Neural cell (in vitro differentiated cells): ENCODE measurements at regions not wholly inside any gene's neighbourhood (a gene's known extent, or its start where the extent isn't known, plus 50 kb on each side); places are given as distances from the start of the nearest gene placed in this dataset.

Source experiments
- H2AFZ ChIP-seq: fragments of 200-600, 300-800 bp; sonication (generic), shearing (Covaris generic); 2 replicates; pipeline ENCODE4 v1.6.0; 2014; ENCODE audit warnings: low read depth, mild to moderate bottlenecking, antibody characterized with exemption, low read length, moderate library complexity
- H3F3A ChIP-seq: fragments of 200-600 bp; shearing (Covaris generic); 2 replicates; pipeline ENCODE4 v1.6.1; 2016; ENCODE audit warnings: mild to moderate bottlenecking, moderate library complexity, mixed read lengths, antibody characterized with exemption, low read length; ENCODE audit not compliant: insufficient read depth, poor library complexity, severe bottlenecking
- H3K27ac ChIP-seq: fragments of 200-600, 300-800 bp; sonication (generic), shearing (Covaris generic); 2 replicates; pipeline ENCODE4 v1.5.1; 2014; ENCODE audit warnings: mild to moderate bottlenecking, low read length, moderate library complexity
- H3K27me3 ChIP-seq: fragments of 300-800, 200-600 bp; sonication (generic), shearing (Covaris generic); 2 replicates; pipeline ENCODE4 v1.6.0; 2014; ENCODE audit warnings: mild to moderate bottlenecking, low read depth, low read length, moderate library complexity; ENCODE audit not compliant: insufficient read depth
- H3K36me3 ChIP-seq: fragments of 300-800, 200-600 bp; sonication (generic), shearing (Covaris generic); 2 replicates; pipeline ENCODE4 v1.5.1; 2014; ENCODE audit warnings: mild to moderate bottlenecking, antibody characterized with exemption, low read length, moderate library complexity; ENCODE audit not compliant: insufficient read depth
- H3K4me2 ChIP-seq: fragments of 300-800, 200-600 bp; sonication (generic), shearing (Covaris generic); 2 replicates; pipeline ENCODE4 v1.6.0; 2014; ENCODE audit warnings: mild to moderate bottlenecking, low read length
- H3K4me3 ChIP-seq: fragments of 300-800, 200-600 bp; sonication (generic), shearing (Covaris generic); 2 replicates; pipeline ENCODE4 v1.5.1; 2014; ENCODE audit warnings: mild to moderate bottlenecking, low read length, moderate library complexity
- H3K79me2 ChIP-seq: fragments of 200-600 bp; shearing (Covaris generic); replicated peaks from 2 replicates; pipeline ENCODE4 v1.6.0; 2014; ENCODE audit warnings: mild to moderate bottlenecking, low read length, moderate library complexity; ENCODE audit not compliant: insufficient read depth
- H3K9ac ChIP-seq: fragments of 300-800, 200-600 bp; sonication (generic), shearing (Covaris generic); 2 replicates; pipeline ENCODE4 v1.6.1; 2016; ENCODE audit warnings: mild to moderate bottlenecking, low read length, mixed read lengths
- H3K9me2 ChIP-seq: fragments of 200-600 bp; shearing (Covaris generic); 2 replicates; pipeline ENCODE4 v1.6.1; 2016; ENCODE audit warnings: mild to moderate bottlenecking, low read length, mixed read lengths; ENCODE audit not compliant: insufficient read depth
- H3K9me3 ChIP-seq: fragments of 200-600, 300-800 bp; sonication (generic), shearing (Covaris generic); 2 replicates; pipeline ENCODE4 v1.6.1; 2016; ENCODE audit warnings: mild to moderate bottlenecking, mixed run types, low read length, moderate library complexity, mixed read lengths
- H4K20me1 ChIP-seq: fragments of 200-600 bp; shearing (Covaris generic); 2 replicates; pipeline ENCODE4 v1.6.1; 2016; ENCODE audit warnings: mild to moderate bottlenecking, mixed run types; ENCODE audit not compliant: insufficient read depth
- EP300 ChIP-seq: fragments of 450-650 bp; conservative IDR thresholded peaks from 2 replicates; pipeline ENCODE4 v1.6.1; 2014; ENCODE audit warnings: antibody characterized with exemption, mild to moderate bottlenecking, moderate library complexity; ENCODE audit not compliant: poor library complexity, severe bottlenecking
- EZH2 ChIP-seq: fragments of 200-600, 300-800 bp; shearing (Covaris generic), sonication (generic); IDR thresholded peaks from 2 replicates; pipeline ENCODE4 v1.6.1; 2014; ENCODE audit warnings: antibody characterized with exemption, low read length, borderline replicate concordance, mild to moderate bottlenecking; ENCODE audit not compliant: insufficient read depth, poor library complexity, severe bottlenecking
- MXI1 ChIP-seq: fragments of 450-650 bp; conservative IDR thresholded peaks from 2 replicates; pipeline ENCODE4 v1.6.1; 2014; ENCODE audit warnings: antibody characterized with exemption, mild to moderate bottlenecking; ENCODE audit not compliant: poor library complexity, severe bottlenecking
- POLR2AphosphoS5 ChIP-seq: IDR thresholded peaks from 2 replicates; pipeline ENCODE4 v1.6.1; 2012
- RAD21 ChIP-seq: fragments of 450-650 bp; conservative IDR thresholded peaks from 2 replicates; pipeline ENCODE4 v1.6.1; 2014; ENCODE audit warnings: antibody characterized with exemption, mild to moderate bottlenecking, moderate library complexity
- SMC3 ChIP-seq: fragments of 450-650 bp; conservative IDR thresholded peaks from 2 replicates; pipeline ENCODE4 v1.6.1; 2014; ENCODE audit warnings: antibody characterized with exemption, mild to moderate bottlenecking, moderate library complexity; ENCODE audit not compliant: poor library complexity
- TAF1 ChIP-seq: IDR thresholded peaks from 2 replicates; pipeline ENCODE4 v1.6.1; 2012; ENCODE audit warnings: low read depth
- TF ChIP-seq, protein P1 (sequence below): fragments of 450-650 bp; IDR thresholded peaks from 2 replicates; pipeline ENCODE4 v1.5.1; 2014; ENCODE audit warnings: antibody characterized with exemption, mild to moderate bottlenecking, moderate library complexity; ENCODE audit not compliant: poor library complexity, severe bottlenecking
- TF ChIP-seq, protein P2 (sequence below): IDR thresholded peaks from 2 replicates; pipeline ENCODE4 v1.6.1; 2012; ENCODE audit warnings: borderline replicate concordance

DNA sequence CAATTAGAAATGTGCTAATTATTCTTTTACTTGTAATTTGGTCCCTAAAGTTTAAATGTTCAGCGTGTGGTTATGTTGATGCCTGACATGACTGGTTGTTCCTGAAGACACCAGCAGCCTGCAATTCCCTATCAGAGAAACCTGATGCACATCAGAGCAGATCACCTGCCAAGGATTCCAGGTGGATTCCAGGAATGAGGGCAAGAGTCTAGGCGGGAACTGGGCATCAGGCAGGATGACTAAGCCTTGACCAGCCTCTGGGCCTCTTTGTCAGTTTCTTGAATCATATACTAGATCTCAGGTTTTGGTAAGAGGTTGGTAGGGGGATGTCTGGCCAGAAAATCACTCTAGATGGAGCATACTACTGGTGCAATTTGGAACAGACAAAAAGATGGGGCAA is 130.7 kb upstream of the TNR start:
- Histone ChIP-seq H3K9me2 (no peaks in the 10 kb centered on the region), H4K20me1 (no peaks in the 10 kb centered on the region), H3K79me2 (no peaks in the 10 kb centered on the region), H3K9me3 (no peaks in the 10 kb centered on the region), H3K27ac (no peak overlapping the region), H3K4me3 (no peak overlapping the region), H2AFZ (no peak overlapping the region), H3K4me2 (no peak overlapping the region), H3F3A (no peaks in the 10 kb centered on the region), H3K36me3 (no peaks in the 10 kb centered on the region), H3K9ac (no peak overlapping the region), H3K27me3 (no peaks in the 10 kb centered on the region)
- TF ChIP-seq TAF1 (no peak), POLR2AphosphoS5 (no peak), MXI1 (no peak), RAD21 (no peak), EZH2 (no peak), SMC3 (no peak), EP300 (no peak)
- TF ChIP-seq, protein P1, sequence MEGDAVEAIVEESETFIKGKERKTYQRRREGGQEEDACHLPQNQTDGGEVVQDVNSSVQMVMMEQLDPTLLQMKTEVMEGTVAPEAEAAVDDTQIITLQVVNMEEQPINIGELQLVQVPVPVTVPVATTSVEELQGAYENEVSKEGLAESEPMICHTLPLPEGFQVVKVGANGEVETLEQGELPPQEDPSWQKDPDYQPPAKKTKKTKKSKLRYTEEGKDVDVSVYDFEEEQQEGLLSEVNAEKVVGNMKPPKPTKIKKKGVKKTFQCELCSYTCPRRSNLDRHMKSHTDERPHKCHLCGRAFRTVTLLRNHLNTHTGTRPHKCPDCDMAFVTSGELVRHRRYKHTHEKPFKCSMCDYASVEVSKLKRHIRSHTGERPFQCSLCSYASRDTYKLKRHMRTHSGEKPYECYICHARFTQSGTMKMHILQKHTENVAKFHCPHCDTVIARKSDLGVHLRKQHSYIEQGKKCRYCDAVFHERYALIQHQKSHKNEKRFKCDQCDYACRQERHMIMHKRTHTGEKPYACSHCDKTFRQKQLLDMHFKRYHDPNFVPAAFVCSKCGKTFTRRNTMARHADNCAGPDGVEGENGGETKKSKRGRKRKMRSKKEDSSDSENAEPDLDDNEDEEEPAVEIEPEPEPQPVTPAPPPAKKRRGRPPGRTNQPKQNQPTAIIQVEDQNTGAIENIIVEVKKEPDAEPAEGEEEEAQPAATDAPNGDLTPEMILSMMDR = no peak
- TF ChIP-seq, protein P2, sequence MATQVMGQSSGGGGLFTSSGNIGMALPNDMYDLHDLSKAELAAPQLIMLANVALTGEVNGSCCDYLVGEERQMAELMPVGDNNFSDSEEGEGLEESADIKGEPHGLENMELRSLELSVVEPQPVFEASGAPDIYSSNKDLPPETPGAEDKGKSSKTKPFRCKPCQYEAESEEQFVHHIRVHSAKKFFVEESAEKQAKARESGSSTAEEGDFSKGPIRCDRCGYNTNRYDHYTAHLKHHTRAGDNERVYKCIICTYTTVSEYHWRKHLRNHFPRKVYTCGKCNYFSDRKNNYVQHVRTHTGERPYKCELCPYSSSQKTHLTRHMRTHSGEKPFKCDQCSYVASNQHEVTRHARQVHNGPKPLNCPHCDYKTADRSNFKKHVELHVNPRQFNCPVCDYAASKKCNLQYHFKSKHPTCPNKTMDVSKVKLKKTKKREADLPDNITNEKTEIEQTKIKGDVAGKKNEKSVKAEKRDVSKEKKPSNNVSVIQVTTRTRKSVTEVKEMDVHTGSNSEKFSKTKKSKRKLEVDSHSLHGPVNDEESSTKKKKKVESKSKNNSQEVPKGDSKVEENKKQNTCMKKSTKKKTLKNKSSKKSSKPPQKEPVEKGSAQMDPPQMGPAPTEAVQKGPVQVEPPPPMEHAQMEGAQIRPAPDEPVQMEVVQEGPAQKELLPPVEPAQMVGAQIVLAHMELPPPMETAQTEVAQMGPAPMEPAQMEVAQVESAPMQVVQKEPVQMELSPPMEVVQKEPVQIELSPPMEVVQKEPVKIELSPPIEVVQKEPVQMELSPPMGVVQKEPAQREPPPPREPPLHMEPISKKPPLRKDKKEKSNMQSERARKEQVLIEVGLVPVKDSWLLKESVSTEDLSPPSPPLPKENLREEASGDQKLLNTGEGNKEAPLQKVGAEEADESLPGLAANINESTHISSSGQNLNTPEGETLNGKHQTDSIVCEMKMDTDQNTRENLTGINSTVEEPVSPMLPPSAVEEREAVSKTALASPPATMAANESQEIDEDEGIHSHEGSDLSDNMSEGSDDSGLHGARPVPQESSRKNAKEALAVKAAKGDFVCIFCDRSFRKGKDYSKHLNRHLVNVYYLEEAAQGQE = no peak

DNA sequence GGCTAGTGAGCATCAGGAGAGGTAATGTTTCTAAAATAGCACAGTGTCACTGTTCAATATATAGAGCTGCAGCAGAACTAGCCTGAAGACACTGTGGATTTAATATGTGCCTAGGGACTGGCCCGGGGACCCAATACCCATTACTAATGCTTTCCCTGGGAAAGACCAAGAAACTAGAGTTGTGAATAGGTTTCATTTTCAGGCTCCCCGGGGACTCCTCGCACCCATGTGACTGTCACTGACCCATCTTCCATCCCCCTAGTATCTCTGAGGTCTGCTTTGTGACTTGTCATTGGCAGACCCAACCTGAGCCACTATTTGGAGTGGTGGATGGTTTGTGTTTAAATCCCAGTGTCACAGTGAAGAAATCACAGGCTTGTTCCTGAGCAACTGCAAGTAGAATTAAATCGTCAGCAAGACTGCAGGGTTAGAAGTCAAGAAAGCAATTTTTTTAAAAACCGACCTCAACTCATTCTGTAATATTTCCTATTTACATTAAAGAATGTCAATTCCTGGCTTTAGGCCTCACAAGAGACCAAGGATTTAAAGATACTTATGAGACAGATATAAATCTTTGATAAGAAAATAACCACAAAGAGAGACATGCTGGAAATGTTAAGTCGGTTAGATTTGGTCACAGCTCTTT is 130.0 kb upstream of the TNR start:
- no peak overlapping the region for H3K4me3 ChIP-seq
- H3K4me2 ChIP-seq = no peak overlapping the region
- H4K20me1 ChIP-seq = no peaks in the 10 kb centered on the region
- no peaks in the 10 kb centered on the region for H3K9me2 ChIP-seq
- no peak overlapping the region for H3K27ac ChIP-seq
- H3K9ac ChIP-seq = no peak overlapping the region
- H3F3A ChIP-seq = no peaks in the 10 kb centered on the region
- H2AFZ ChIP-seq = no peak overlapping the region
- no peaks in the 10 kb centered on the region for H3K79me2 ChIP-seq
- H3K36me3 ChIP-seq = no peaks in the 10 kb centered on the region
- no peaks in the 10 kb centered on the region for H3K9me3 ChIP-seq
- H3K27me3 ChIP-seq = no peaks in the 10 kb centered on the region
- TF ChIP-seq, protein P2 = no peak
- TF ChIP-seq EZH2 = no peak
- no peak for TF ChIP-seq EP300
- TF ChIP-seq TAF1 = no peak
- TF ChIP-seq SMC3 = no peak
